Spinal cord (tissue), 9 donors: ENCODE measurements at regions not wholly inside any gene's neighbourhood (a gene's known extent, or its start where the extent isn't known, plus 50 kb on each side); places are given as distances from the start of the nearest gene placed in this dataset.

Source experiments
- DNase-seq, 6 donors: peaks; one replicate each; pipeline versions ENCODE4 v3.0.0 to v3.0.0-alpha.2; 2013 to 2015; ENCODE audit warnings: low spot score in 6 of 6, low read depth in 4 of 6
- H3K27ac ChIP-seq: one replicate; pipeline ENCODE4 v1.5.1; 2013; ENCODE audit warnings: low read depth, low read length, control low read depth
- H3K27me3 ChIP-seq: one replicate; pipeline ENCODE4 v1.6.1; 2013; ENCODE audit warnings: low read length; ENCODE audit not compliant: control insufficient read depth, insufficient read depth
- H3K36me3 ChIP-seq: one replicate; pipeline ENCODE4 v1.6.1; 2013; ENCODE audit warnings: low read length; ENCODE audit not compliant: control insufficient read depth, insufficient read depth
- H3K4me1 ChIP-seq: one replicate; pipeline ENCODE4 v1.6.1; 2013; ENCODE audit warnings: low read length; ENCODE audit not compliant: control insufficient read depth, insufficient read depth
- H3K4me3 ChIP-seq: one replicate; pipeline ENCODE4 v1.5.1; 2013; ENCODE audit warnings: low read depth, low read length, control low read depth
- H3K9me3 ChIP-seq: one replicate; pipeline ENCODE4 v1.6.1; 2013; ENCODE audit warnings: low read length; ENCODE audit not compliant: control insufficient read depth, insufficient read depth
- WGBS: methylation state at CpG from one replicate; pipeline ENCODE4 v1.1.5; 2013; ENCODE audit warnings: missing lambda C conversion rate; ENCODE audit not compliant: insufficient coverage; 5-methylcytosine and 5-hydroxymethylcytosine counted together
- donor health status: healthy.

GRCh38 chr17:34503528-34504195, 75.7 kb upstream of the TMEM132E start:
- Histone ChIP-seq H3K36me3 (no peaks in the 10 kb centered on the region), H3K27me3 (peaks cover 29% of the 10 kb centered on the region), H3K27ac (no peak overlapping the region), H3K9me3 (no peaks in the 10 kb centered on the region), H3K4me1 (peaks cover 2% of the 10 kb centered on the region), H3K4me3 (no peak overlapping the region)
- WGBS = 55% methylated on average over 3 of the region's 10 CpGs
- peak in 1 of 6 donors; percentile 53 for DNase-seq

GRCh38 chr17:34502426-34502825, 77.0 kb upstream of the TMEM132E start:
- Histone ChIP-seq H3K27me3 (peaks cover 27% of the 10 kb centered on the region), H3K9me3 (no peaks in the 10 kb centered on the region), H3K27ac (no peak overlapping the region), H3K4me1 (peaks cover 2% of the 10 kb centered on the region), H3K4me3 (no peak overlapping the region), H3K36me3 (no peaks in the 10 kb centered on the region)
- DNase-seq = no peak
- 83% methylated on average over 1 of the region's 4 CpGs for WGBS

GRCh38 chr17:34499576-34499975, 79.8 kb upstream of the TMEM132E start:
- Histone ChIP-seq H3K27me3 (peaks cover 24% of the 10 kb centered on the region), H3K36me3 (no peaks in the 10 kb centered on the region), H3K9me3 (no peaks in the 10 kb centered on the region), H3K27ac (no peak overlapping the region), H3K4me1 (peaks cover 2% of the 10 kb centered on the region), H3K4me3 (no peak overlapping the region)
- 0% methylated on average over 1 of the region's 1 CpG for WGBS
- DNase-seq = peak in 1 of 6 donors; percentile 15

GRCh38 chr17:34493917-34494316, 85.5 kb upstream of the TMEM132E start:
- no peak overlapping the region for H3K27ac ChIP-seq
- no peak overlapping the region for H3K4me3 ChIP-seq
- H3K27me3 ChIP-seq = peaks cover 13% of the 10 kb centered on the region
- WGBS = no CpG with 5 or more reads among the region's 3 CpGs
- H3K36me3 ChIP-seq = no peaks in the 10 kb centered on the region
- DNase-seq = no peak
- H3K4me1 ChIP-seq = no peaks in the 10 kb centered on the region
- no peaks in the 10 kb centered on the region for H3K9me3 ChIP-seq

- no peaks in the 10 kb centered on the region for H3K36me3 ChIP-seq
- H3K4me1 ChIP-seq = peaks cover 6% of the 10 kb centered on the region
- peak in 2 of 6 donors; percentile 4 to 69 for DNase-seq
- 28% methylated on average over 10 of the region's 12 CpGs for WGBS
- H3K9me3 ChIP-seq = no peaks in the 10 kb centered on the region
- no peak overlapping the region for H3K4me3 ChIP-seq
- H3K27ac ChIP-seq = no peak overlapping the region
- peaks cover 16% of the 10 kb centered on the region for H3K27me3 ChIP-seq
These were observed 91.8 kb upstream of the TMEM132E start for GRCh38 chr17:34487626-34488025.

GRCh38 chr17:34486761-34487160, 92.6 kb upstream of the TMEM132E start:
- Histone ChIP-seq H3K4me1 (peaks cover 6% of the 10 kb centered on the region), H3K27ac (no peak overlapping the region), H3K4me3 (no peak overlapping the region), H3K36me3 (no peaks in the 10 kb centered on the region), H3K9me3 (no peaks in the 10 kb centered on the region), H3K27me3 (peaks cover 16% of the 10 kb centered on the region)
- 61% methylated on average over 8 of the region's 8 CpGs for WGBS
- peak in 2 of 6 donors; percentile 52 to 63 for DNase-seq

- Histone ChIP-seq H3K9me3 (no peaks in the 10 kb centered on the region), H3K4me1 (peaks cover 6% of the 10 kb centered on the region), H3K4me3 (no peak overlapping the region), H3K27ac (no peak overlapping the region), H3K36me3 (no peaks in the 10 kb centered on the region), H3K27me3 (peaks cover 15% of the 10 kb centered on the region)
- DNase-seq = no peak
- WGBS = 100% methylated on average over 4 of the region's 7 CpGs
These were observed 93.4 kb upstream of the TMEM132E start for GRCh38 chr17:34485999-34486398.

GRCh38 chr17:34484193-34484733, 95.1 kb upstream of the TMEM132E start:
- no peaks in the 10 kb centered on the region for H3K36me3 ChIP-seq
- DNase-seq = no peak
- 70% methylated on average over 7 of the region's 8 CpGs for WGBS
- H3K4me3 ChIP-seq = no peak overlapping the region
- H3K27me3 ChIP-seq = peaks cover 10% of the 10 kb centered on the region
- H3K4me1 ChIP-seq = peaks cover 6% of the 10 kb centered on the region
- no peak overlapping the region for H3K27ac ChIP-seq
- H3K9me3 ChIP-seq = no peaks in the 10 kb centered on the region

GRCh38 chr17:34482730-34483129, 96.7 kb upstream of the TMEM132E start:
- Histone ChIP-seq H3K36me3 (no peaks in the 10 kb centered on the region), H3K27me3 (peaks cover 6% of the 10 kb centered on the region), H3K4me1 (peaks cover 3% of the 10 kb centered on the region), H3K4me3 (no peak overlapping the region), H3K27ac (no peak overlapping the region), H3K9me3 (no peaks in the 10 kb centered on the region)
- DNase-seq = no peak
- WGBS = 42% methylated on average over 7 of the region's 7 CpGs

- no peak overlapping the region for H3K4me3 ChIP-seq
- no peaks in the 10 kb centered on the region for H3K4me1 ChIP-seq
- peaks cover 4% of the 10 kb centered on the region for H3K27me3 ChIP-seq
- H3K36me3 ChIP-seq = no peaks in the 10 kb centered on the region
- 80% methylated on average over 1 of the region's 1 CpG for WGBS
- DNase-seq = peak in 1 of 6 donors; percentile 33
- H3K27ac ChIP-seq = no peak overlapping the region
- H3K9me3 ChIP-seq = no peaks in the 10 kb centered on the region
These were observed 97.6 kb upstream of the TMEM132E start for GRCh38 chr17:34481779-34482178.
